ENCODE measurements at regions not wholly inside any gene's neighbourhood (a gene's known extent, or its start where the extent isn't known, plus 50 kb on each side); places are given as distances from the start of the nearest gene placed in this dataset.

DNA sequence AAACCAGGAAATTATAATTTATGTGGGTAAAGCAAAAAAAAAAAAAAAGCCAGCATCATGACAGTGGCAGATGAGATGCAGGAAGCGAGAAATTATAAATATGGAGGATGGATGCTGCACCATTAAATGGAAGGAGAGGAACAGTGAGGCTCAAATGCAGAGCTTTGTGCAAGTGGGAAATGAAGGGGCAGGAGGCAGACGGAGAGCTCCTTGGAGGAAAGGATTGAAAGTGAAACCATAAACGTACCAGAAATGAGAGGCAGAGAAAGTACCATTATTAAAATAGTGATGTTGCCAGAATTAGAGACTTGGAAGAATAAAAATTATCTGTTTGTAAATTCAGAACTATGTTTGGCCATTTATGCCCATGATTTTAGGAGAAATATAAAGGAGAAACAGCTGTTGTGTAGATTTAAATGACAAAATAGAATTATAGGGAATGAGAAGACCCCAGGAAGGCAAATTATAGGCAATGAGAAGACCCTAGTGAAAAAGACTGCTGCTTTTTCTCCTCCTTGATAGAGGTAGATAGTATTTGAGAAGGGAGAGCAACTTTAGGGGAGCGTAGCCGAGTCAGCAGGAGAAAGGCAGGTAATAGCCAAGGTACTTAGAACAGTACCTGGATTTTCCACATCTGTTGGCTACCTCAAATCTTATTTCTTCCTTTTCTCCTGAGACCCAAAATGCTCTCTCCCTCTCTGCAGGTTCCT is 341.0 kb upstream of the CD180 start:
- WGBS, 2 donors = 64 to 66% methylated on average over 5 of the region's 5 CpGs
- no peak for TF ChIP-seq CTCF (IDR thresholded peaks at IDR 0.05)
- H3K36me3 ChIP-seq = no peaks in the 10 kb centered on the region
- H3K4me1 ChIP-seq = peaks cover 0 to 15% (median 9%) of the 10 kb centered on the region in 9 donors
- no peaks in the 10 kb centered on the region for H3K9me3 ChIP-seq
- H3K4me3 ChIP-seq = peak overlapping the region in 6 of 10 donors; percentile 6 to 26 (median 18)
- ATAC-seq (peak in 4 of 8 donors; percentile 46 to 67 (median 58)), DNase-seq (no peak)
- no peaks in the 10 kb centered on the region for H3K27me3 ChIP-seq
- H3K27ac ChIP-seq = peak overlapping the region in 4 of 10 donors; percentile 10 to 46 (median 20)
- intact Hi-C loops (cut with DNase I) = loop anchor here in 1 of 10 donors (10.0 kb wide), 1 partner anchor 107 kb away; no protein-coding TSS in a partner anchor

DNA sequence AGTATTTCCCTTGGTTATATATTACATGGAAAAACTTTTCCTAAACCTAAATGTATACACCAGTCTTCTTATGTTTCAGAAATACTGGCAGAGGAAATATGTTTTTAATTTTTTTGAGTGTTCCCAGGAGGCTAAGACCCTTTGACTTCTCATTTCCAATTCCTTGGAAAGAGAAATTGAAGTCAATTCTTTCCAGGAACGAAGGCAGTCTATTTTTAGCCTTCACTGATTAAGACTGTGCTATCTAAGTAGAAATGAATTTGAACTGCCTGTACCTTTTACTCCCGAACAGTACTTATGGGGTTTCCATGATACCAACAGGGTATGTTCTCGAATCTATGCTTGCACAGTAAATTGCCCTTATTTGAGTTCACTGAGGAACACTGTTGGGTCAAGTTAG is 340.3 kb upstream of the CD180 start:
- DNase-seq (no peak), ATAC-seq (peak in 5 of 8 donors; percentile 21 to 84 (median 48))
- H3K36me3 ChIP-seq = no peaks in the 10 kb centered on the region
- no peaks in the 10 kb centered on the region for H3K9me3 ChIP-seq
- H3K27ac ChIP-seq = no peak overlapping the region
- intact Hi-C loops (cut with DNase I) = loop anchor here in 1 of 10 donors (10.0 kb wide), 1 partner anchor 108 kb away; no protein-coding TSS in a partner anchor
- no peak for TF ChIP-seq CTCF (IDR thresholded peaks at IDR 0.05)
- peak overlapping the region in 5 of 10 donors; percentile 9 to 26 (median 22) for H3K4me3 ChIP-seq
- WGBS, 2 donors = 9 to 15% methylated on average over 3 of the region's 3 CpGs
- no peaks in the 10 kb centered on the region for H3K27me3 ChIP-seq
- peaks cover 0 to 15% (median 9%) of the 10 kb centered on the region in 9 donors for H3K4me1 ChIP-seq

GRCh38 chr5:67530609-67531255 is 334.1 kb upstream of the CD180 start:
- Histone ChIP-seq H3K27ac (no peak overlapping the region), H3K9me3 (peaks cover 0 to 25% (median 0%) of the 10 kb centered on the region in 11 donors), H3K27me3 (no peaks in the 10 kb centered on the region), H3K36me3 (no peaks in the 10 kb centered on the region), H3K4me1 (no peaks in the 10 kb centered on the region), H3K4me3 (no peak overlapping the region)
- 44 to 56% methylated on average over 6 of the region's 6 CpGs for WGBS, 2 donors
- intact Hi-C loops (cut with DNase I) = loop anchor here in 1 of 10 donors (10.0 kb wide), 1 partner anchor 114 kb away; no protein-coding TSS in a partner anchor
- ATAC-seq (peak in 1 of 8 donors; percentile 30), DNase-seq (no peak)
- TF ChIP-seq CTCF (IDR thresholded peaks at IDR 0.05) = no peak

GRCh38 chr5:67528953-67529352 is 332.4 kb upstream of the CD180 start:
- intact Hi-C loops (cut with DNase I) = no loop called here
- H3K4me3 ChIP-seq = no peak overlapping the region
- H3K9me3 ChIP-seq = peaks cover 0 to 27% (median 0%) of the 10 kb centered on the region in 11 donors
- ATAC-seq (no peak), DNase-seq (no peak)
- no peaks in the 10 kb centered on the region for H3K36me3 ChIP-seq
- TF ChIP-seq CTCF (IDR thresholded peaks at IDR 0.05) = no peak
- H3K27me3 ChIP-seq = no peaks in the 10 kb centered on the region
- H3K4me1 ChIP-seq = no peaks in the 10 kb centered on the region
- WGBS, 2 donors = 72 to 75% methylated on average over 3 of the region's 3 CpGs
- no peak overlapping the region for H3K27ac ChIP-seq

Measured in heart right ventricle (tissue), 16 donors.